ENCODE measurements at regions not wholly inside any gene's neighbourhood (a gene's known extent, or its start where the extent isn't known, plus 50 kb on each side); places are given as distances from the start of the nearest gene placed in this dataset.

DNA sequence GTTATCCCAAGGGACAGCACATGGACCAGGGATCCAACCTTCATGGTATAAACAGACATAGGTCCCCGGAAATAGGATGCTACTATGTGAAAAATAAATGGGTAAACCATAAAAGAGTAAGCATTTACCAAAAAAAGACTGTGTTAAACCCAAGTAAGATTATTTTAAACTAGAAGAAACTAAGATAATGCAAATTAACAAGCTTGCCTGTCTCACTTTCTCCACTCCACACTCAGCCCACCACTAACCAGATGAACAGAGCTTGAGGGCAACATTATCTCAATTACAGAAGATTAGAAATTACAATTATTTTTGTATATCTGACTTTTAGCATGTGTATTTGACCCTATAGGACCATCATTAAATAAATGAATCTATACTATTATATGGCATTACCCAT lies 117.2 kb upstream of the CAV2 start:
- TF ChIP-seq, protein P1, sequence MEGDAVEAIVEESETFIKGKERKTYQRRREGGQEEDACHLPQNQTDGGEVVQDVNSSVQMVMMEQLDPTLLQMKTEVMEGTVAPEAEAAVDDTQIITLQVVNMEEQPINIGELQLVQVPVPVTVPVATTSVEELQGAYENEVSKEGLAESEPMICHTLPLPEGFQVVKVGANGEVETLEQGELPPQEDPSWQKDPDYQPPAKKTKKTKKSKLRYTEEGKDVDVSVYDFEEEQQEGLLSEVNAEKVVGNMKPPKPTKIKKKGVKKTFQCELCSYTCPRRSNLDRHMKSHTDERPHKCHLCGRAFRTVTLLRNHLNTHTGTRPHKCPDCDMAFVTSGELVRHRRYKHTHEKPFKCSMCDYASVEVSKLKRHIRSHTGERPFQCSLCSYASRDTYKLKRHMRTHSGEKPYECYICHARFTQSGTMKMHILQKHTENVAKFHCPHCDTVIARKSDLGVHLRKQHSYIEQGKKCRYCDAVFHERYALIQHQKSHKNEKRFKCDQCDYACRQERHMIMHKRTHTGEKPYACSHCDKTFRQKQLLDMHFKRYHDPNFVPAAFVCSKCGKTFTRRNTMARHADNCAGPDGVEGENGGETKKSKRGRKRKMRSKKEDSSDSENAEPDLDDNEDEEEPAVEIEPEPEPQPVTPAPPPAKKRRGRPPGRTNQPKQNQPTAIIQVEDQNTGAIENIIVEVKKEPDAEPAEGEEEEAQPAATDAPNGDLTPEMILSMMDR (IDR thresholded peaks at IDR 0.05): no peak
- Histone ChIP-seq H3K4me1 (ENCODE audit: low read depth) (no peaks in the 10 kb centered on the region), H3K36me3 (ENCODE audit: low read depth) (no peaks in the 10 kb centered on the region), H3K9me3 (no peaks in the 10 kb centered on the region), H3K4me3 (no peak overlapping the region)
- DNase-seq (no peak), ATAC-seq (no peak)
- intact Hi-C loops (cut with DNase I, micrococcal nuclease): no loop called here

DNA sequence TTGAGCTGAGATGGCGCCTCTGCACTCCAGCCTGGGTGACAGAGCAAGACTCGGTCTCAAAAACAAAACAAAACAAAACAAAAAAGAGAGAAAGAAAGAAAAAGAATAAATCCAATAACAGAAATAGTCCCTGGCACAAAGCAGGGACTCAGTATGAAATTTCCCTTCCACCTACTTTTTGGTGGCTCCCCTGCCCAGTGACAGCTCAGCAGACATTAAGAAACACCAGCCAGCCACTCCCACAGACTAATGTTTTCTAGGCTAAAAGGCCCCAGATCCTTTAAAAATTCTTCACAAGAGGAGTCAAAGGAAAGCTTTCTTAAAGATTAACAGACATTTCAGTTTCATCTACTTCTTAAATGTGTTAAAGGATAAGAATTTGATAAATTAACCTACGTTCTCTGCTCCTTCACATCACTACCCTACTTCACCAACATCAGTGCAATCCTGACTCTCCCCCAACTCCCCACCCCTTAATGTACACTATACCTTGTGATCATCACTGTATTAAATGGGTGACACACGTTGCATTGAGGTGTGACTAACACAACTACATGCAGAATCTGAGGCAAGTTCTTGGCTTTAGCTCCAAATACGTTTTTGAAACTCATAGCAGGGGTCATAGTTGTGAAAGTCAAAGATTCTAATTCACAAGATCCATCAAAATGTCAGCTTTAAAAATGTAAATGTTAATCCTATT lies 114.5 kb upstream of the CAV2 start:
- ATAC-seq (no peak), DNase-seq (no peak)
- Histone ChIP-seq H3K9me3 (no peaks in the 10 kb centered on the region), H3K4me1 (ENCODE audit: low read depth) (no peaks in the 10 kb centered on the region), H3K4me3 (no peak overlapping the region), H3K36me3 (ENCODE audit: low read depth) (no peaks in the 10 kb centered on the region)
- intact Hi-C loops (cut with DNase I, micrococcal nuclease): no loop called here
- TF ChIP-seq, protein P1 (IDR thresholded peaks at IDR 0.05): no peak

DNA sequence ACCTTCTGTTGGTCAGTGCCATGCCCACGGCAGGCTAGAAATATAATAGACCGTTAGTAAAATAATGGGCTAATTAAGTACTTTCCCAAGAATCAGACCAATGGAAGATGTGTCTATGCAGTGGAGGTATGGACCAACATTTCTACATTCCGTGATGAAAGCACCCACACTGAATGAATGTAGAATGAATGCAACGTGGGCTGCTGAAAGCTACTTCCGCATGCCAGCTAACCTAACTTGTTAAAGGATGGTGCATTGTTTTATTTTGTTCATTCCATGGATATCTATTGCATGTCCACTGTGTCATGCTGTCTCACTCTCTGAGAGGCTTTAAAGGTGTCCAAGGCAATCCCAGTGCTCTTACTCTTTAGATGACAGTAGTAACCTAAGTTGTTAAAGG lies 112.9 kb upstream of the CAV2 start:
- intact Hi-C loops (cut with DNase I, micrococcal nuclease): no loop called here
- Histone ChIP-seq H3K9me3 (no peaks in the 10 kb centered on the region), H3K4me3 (no peak overlapping the region), H3K4me1 (ENCODE audit: low read depth) (no peaks in the 10 kb centered on the region), H3K36me3 (ENCODE audit: low read depth) (no peaks in the 10 kb centered on the region)
- ATAC-seq: no peak
- no peak for DNase-seq
- TF ChIP-seq, protein P1 (IDR thresholded peaks at IDR 0.05): no peak

DNA sequence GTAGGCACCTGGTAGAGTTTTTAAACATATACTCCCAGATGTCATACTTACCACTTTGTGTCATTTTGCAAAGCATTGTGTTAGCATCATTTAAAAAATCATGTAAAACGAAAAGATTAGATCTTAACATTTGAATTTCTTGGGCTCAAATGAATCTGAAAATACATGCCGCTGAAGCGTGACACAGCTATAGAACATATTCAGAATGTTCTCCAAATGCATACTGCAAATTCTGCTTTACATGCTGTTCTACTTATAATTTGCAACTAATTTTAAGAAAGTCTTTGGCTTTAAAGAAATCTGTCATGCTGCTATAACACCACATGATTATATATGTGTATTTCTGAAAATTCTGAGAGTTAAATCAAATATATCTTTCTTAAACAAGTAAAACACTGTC lies 109.2 kb upstream of the CAV2 start:
- TF ChIP-seq, protein P1 (IDR thresholded peaks at IDR 0.05): no peak
- intact Hi-C loops (cut with DNase I, micrococcal nuclease): no loop called here
- ATAC-seq: no peak

DNA sequence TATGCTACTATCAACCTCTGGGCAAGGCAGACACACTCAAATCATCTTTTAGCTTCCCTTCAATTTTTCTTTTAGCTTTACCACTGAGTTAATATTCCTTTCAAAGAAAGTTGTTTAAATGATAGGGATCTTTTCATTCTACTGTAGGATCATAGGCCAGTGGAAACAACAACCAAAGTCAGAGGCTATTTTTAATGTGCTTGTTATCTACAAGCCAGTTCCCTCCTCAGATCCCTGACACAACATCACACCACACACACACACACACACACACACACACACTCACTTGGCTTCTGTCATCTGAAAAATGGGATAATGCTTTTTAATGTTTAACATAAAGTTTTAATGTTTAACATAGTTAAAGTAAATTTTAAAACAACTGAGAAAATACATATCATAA lies 106.7 kb upstream of the CAV2 start:
- ATAC-seq (no peak), DNase-seq (no peak)
- Histone ChIP-seq H3K4me3 (no peak overlapping the region), H3K4me1 (ENCODE audit: low read depth) (no peaks in the 10 kb centered on the region), H3K9me3 (no peaks in the 10 kb centered on the region), H3K36me3 (ENCODE audit: low read depth) (no peaks in the 10 kb centered on the region)
- intact Hi-C loops (cut with DNase I, micrococcal nuclease): no loop called here
- TF ChIP-seq, protein P1 (IDR thresholded peaks at IDR 0.05): no peak

More for the DNA sequence above, 109.2 kb upstream of the CAV2 start:
- Histone ChIP-seq H3K36me3 (ENCODE audit: low read depth) (no peaks in the 10 kb centered on the region), H3K9me3 (no peaks in the 10 kb centered on the region), H3K4me1 (ENCODE audit: low read depth) (no peaks in the 10 kb centered on the region), H3K4me3 (no peak overlapping the region)
- no peak for DNase-seq

DNA sequence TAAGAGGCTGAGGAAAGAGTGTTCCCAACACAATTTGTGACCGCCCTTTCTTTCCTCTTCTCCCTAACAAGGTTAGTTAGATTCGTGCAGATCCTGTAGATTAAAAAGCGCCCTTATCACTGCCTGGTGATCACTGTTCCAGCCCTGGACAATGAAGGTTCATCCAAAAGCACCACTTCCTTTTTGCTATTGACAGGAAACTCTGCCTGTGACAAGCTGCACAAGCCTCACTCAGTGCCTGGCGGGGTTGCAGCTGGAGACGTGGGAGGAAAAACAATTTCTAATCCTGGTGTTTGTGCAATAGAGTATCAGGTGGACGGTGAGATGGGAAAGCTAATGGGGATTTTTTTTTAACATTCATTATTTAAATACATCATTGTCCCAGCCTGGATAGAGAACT lies 105.9 kb upstream of the CAV2 start:
- no peak overlapping the region for H3K4me3 ChIP-seq
- H3K36me3 ChIP-seq (ENCODE audit: low read depth): no peaks in the 10 kb centered on the region
- TF ChIP-seq, protein P1 (IDR thresholded peaks at IDR 0.05): no peak
- H3K9me3 ChIP-seq: no peaks in the 10 kb centered on the region
- no peaks in the 10 kb centered on the region for H3K4me1 ChIP-seq (ENCODE audit: low read depth)
- ATAC-seq: no peak
- intact Hi-C loops (cut with DNase I, micrococcal nuclease): no loop called here
- DNase-seq: no peak
